H9 (cell line): ENCODE measurements at regions not wholly inside any gene's neighbourhood (a gene's known extent, or its start where the extent isn't known, plus 50 kb on each side); places are given as distances from the start of the nearest gene placed in this dataset.

Experiments used
- DNase-seq: peaks from one replicate; pipeline ENCODE4 v3.0.0-alpha.2; 2017
- H2AFZ ChIP-seq: one replicate; pipeline ENCODE4 v1.6.1; 2013; ENCODE audit warnings: mild to moderate bottlenecking, low read length, control low read depth, moderate library complexity
- H2AK5ac ChIP-seq: 2 replicates; pipeline ENCODE4 v1.6.1; 2013; ENCODE audit warnings: low read length, control low read depth, mixed read lengths; ENCODE audit not compliant: insufficient read length
- H2BK120ac ChIP-seq: one replicate; pipeline ENCODE4 v1.6.1; 2013; ENCODE audit warnings: low read depth, mild to moderate bottlenecking, low read length, control low read depth, inconsistent platforms; ENCODE audit not compliant: poor library complexity, severe bottlenecking
- H2BK12ac ChIP-seq: 2 replicates; pipeline ENCODE4 v1.6.1; 2013; ENCODE audit warnings: low read length, control low read depth, mixed read lengths, low read depth; ENCODE audit not compliant: insufficient read length
- H2BK15ac ChIP-seq: 2 replicates; pipeline ENCODE4 v1.6.1; 2013; ENCODE audit warnings: low read depth, low read length, control low read depth
- H2BK20ac ChIP-seq: one replicate; pipeline ENCODE4 v1.6.1; 2013; ENCODE audit warnings: low read depth, mild to moderate bottlenecking, low read length, control low read depth, inconsistent platforms; ENCODE audit not compliant: poor library complexity, severe bottlenecking
- H2BK5ac ChIP-seq: 2 replicates; pipeline ENCODE4 v1.6.1; 2013; ENCODE audit warnings: low read length, control low read depth, mixed read lengths; ENCODE audit not compliant: insufficient read length
- H3K14ac ChIP-seq: 2 replicates; pipeline ENCODE4 v1.6.1; 2013; ENCODE audit warnings: low read length, control low read depth; ENCODE audit not compliant: insufficient read depth
- H3K18ac ChIP-seq: 2 replicates; pipeline ENCODE4 v1.6.1; 2013; ENCODE audit warnings: low read depth, mild to moderate bottlenecking, mixed read lengths, low read length, control low read depth; ENCODE audit not compliant: insufficient read length
- H3K23ac ChIP-seq: 2 replicates; pipeline ENCODE4 v1.6.1; 2013; ENCODE audit warnings: low read length, control low read depth, mixed read lengths, low read depth; ENCODE audit not compliant: insufficient read length
- H3K23me2 ChIP-seq: 2 replicates; pipeline ENCODE4 v1.6.1; 2013; ENCODE audit warnings: low read depth, mild to moderate bottlenecking, mixed read lengths, low read length, control low read depth; ENCODE audit not compliant: insufficient read length, poor library complexity, severe bottlenecking
- H3K27ac ChIP-seq: 2 replicates; pipeline ENCODE4 v1.5.1; 2013; ENCODE audit warnings: low read length, control low read depth, mixed read lengths, low read depth; ENCODE audit not compliant: insufficient read length
- H3K27me3 ChIP-seq: 2 replicates; pipeline ENCODE4 v1.6.1; 2013; ENCODE audit warnings: low read length, control low read depth, inconsistent platforms; ENCODE audit not compliant: insufficient read depth
- H3K4ac ChIP-seq: 2 replicates; pipeline ENCODE4 v1.6.1; 2013; ENCODE audit warnings: low read depth, mild to moderate bottlenecking, control low read depth, inconsistent platforms, low read length, moderate library complexity
- H3K4me1 ChIP-seq: 2 replicates; pipeline ENCODE4 v1.6.1; 2013; ENCODE audit warnings: low read length, control low read depth, inconsistent platforms; ENCODE audit not compliant: insufficient read depth
- H3K4me2 ChIP-seq: 2 replicates; pipeline ENCODE4 v1.6.1; 2013; ENCODE audit warnings: low read length, control low read depth, mixed read lengths; ENCODE audit not compliant: insufficient read length, insufficient read depth
- H3K56ac ChIP-seq: 2 replicates; pipeline ENCODE4 v1.6.1; 2013; ENCODE audit warnings: low read depth, mild to moderate bottlenecking, mixed read lengths, low read length, control low read depth; ENCODE audit not compliant: insufficient read length
- H3K79me1 ChIP-seq: 2 replicates; pipeline ENCODE4 v1.6.1; 2013; ENCODE audit warnings: low read depth, mild to moderate bottlenecking, moderate library complexity, low read length, control low read depth, inconsistent platforms; ENCODE audit not compliant: insufficient read depth, poor library complexity, severe bottlenecking
- H3K79me2 ChIP-seq: 2 replicates; pipeline ENCODE4 v1.6.1; 2013; ENCODE audit warnings: low read length, control low read depth, inconsistent platforms; ENCODE audit not compliant: insufficient read depth
- H3K9ac ChIP-seq: 2 replicates; pipeline ENCODE4 v1.6.1; 2013; ENCODE audit warnings: low read length, control low read depth, mixed read lengths; ENCODE audit not compliant: insufficient read length; ENCODE audit errors: extremely low read depth
- H3K9me3 ChIP-seq: one replicate; pipeline ENCODE4 v1.6.1; 2013; ENCODE audit warnings: low read depth, low read length, inconsistent platforms; ENCODE audit not compliant: control insufficient read depth
- H3T11ph ChIP-seq: one replicate; pipeline ENCODE4 v1.6.1; 2013; ENCODE audit warnings: mild to moderate bottlenecking, low read length, control low read depth, inconsistent platforms
- H4K20me1 ChIP-seq: one replicate; pipeline ENCODE4 v1.6.1; 2013; ENCODE audit not compliant: control insufficient read depth, insufficient read length, insufficient read depth
- H4K5ac ChIP-seq: 2 replicates; pipeline ENCODE4 v1.6.1; 2013; ENCODE audit warnings: low read depth, mild to moderate bottlenecking, mixed read lengths, low read length, control low read depth; ENCODE audit not compliant: insufficient read length
- H4K8ac ChIP-seq: replicated peaks from 2 replicates; pipeline ENCODE4 v1.6.1; 2013; ENCODE audit warnings: low read length, control low read depth, mixed read lengths, low read depth; ENCODE audit not compliant: insufficient read length
- H4K91ac ChIP-seq: 2 replicates; pipeline ENCODE4 v1.6.1; 2013; ENCODE audit warnings: low read depth, mild to moderate bottlenecking, moderate library complexity, mixed read lengths, low read length, control low read depth; ENCODE audit not compliant: insufficient read length
- H3K27ac Mint-ChIP-seq, 3 experiments: 2 replicates in 2 of 3; 3 replicates in 1 of 3; pipeline ENCODE4 v1.8.0; 2020 to 2021; ENCODE audit warnings: mixed read lengths in 3 of 3, mild to moderate bottlenecking in 1 of 3, moderate library complexity in 1 of 3
- H3K27me3 Mint-ChIP-seq: 2 replicates; pipeline ENCODE4 v1.8.0; 2021; ENCODE audit warnings: low read depth, mild to moderate bottlenecking, moderate library complexity, mixed read lengths
- H3K36me3 Mint-ChIP-seq, 3 experiments: 2 replicates in 2 of 3; 3 replicates in 1 of 3; pipeline ENCODE4 v1.8.0; 2020 to 2021; ENCODE audit warnings: low read depth in 3 of 3, mixed read lengths in 3 of 3; ENCODE audit not compliant: insufficient read depth in 1 of 3
- H3K4me1 Mint-ChIP-seq, 2 experiments: 2 replicates each; pipeline ENCODE4 v1.8.0; 2020; ENCODE audit warnings: mixed read lengths in 2 of 2
- H3K4me3 Mint-ChIP-seq, 2 experiments: 2 replicates in 1 of 2; 3 replicates in 1 of 2; pipeline ENCODE4 v1.8.0; 2020 to 2021; ENCODE audit warnings: mild to moderate bottlenecking in 2 of 2, mixed read lengths in 2 of 2, moderate library complexity in 1 of 2
- H3K9me3 Mint-ChIP-seq, 2 experiments: 2 replicates in 1 of 2; 3 replicates in 1 of 2; pipeline ENCODE4 v1.8.0; 2020; ENCODE audit warnings: mild to moderate bottlenecking in 2 of 2, mixed read lengths in 2 of 2, moderate library complexity in 1 of 2
- WGBS: extraction: QIAGEN DNeasy Blood & Tissue Kit; methylation state at CpG from one replicate; pipeline ENCODE4 v1.1.7; 2013; ENCODE audit warnings: missing lambda C conversion rate, low lambda C conversion rate, mixed read lengths; ENCODE audit not compliant: insufficient read length; ENCODE audit errors: extremely low coverage; 5-methylcytosine and 5-hydroxymethylcytosine counted together
- TF ChIP-seq, protein P1 (sequence below): fragments of 200-600 bp; sonication (generic); conservative IDR thresholded peaks from 3 replicates; pipeline ENCODE4 v1.8.0; 2021; ENCODE audit warnings: antibody characterized with exemption, mild to moderate bottlenecking

DNA sequence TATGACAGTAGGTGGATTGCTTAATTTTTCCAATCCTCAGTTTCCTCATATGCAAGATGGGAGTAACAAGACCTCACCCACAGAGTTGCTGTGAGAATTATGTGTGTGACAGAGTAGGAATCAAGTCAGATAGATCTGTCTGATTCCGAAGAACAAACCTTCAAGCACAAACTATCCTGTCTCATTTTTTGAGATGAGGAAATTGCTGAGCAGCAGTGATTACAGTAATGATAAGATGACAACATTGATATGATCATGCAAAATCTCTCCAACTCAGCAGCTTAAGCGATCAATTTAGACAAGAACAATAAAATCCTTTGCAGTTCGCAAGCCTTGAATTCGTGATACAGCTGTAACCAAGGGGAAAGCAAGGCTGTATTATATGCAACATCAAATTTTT lies 474.1 kb downstream of the OMA1 start:
- Histone ChIP-seq H3K79me1 (no peaks in the 10 kb centered on the region), H3K23me2 (no peaks in the 10 kb centered on the region), H3K14ac (no peak overlapping the region), H3K79me2 (no peaks in the 10 kb centered on the region), H4K20me1 (no peaks in the 10 kb centered on the region), H2BK15ac (no peak overlapping the region), H3K4me1 (no peaks in the 10 kb centered on the region), H3K27me3 (no peaks in the 10 kb centered on the region), H2AFZ (no peak overlapping the region), H2BK5ac (no peak overlapping the region), H3K4ac (no peak overlapping the region), H2AK5ac (no peak overlapping the region), H3K56ac (no peak overlapping the region), H2BK12ac (no peak overlapping the region), H4K91ac (no peak overlapping the region), H3K18ac (no peak overlapping the region), H2BK20ac (no peak overlapping the region), H3K23ac (no peak overlapping the region), H3K9me3 (no peaks in the 10 kb centered on the region), H4K5ac (no peak overlapping the region), H2BK120ac (no peak overlapping the region), H3K9ac (no peak overlapping the region), H4K8ac (no peak overlapping the region), H3T11ph (no peak overlapping the region), H3K4me2 (no peak overlapping the region), H3K27ac (no peak overlapping the region)
- Mint-ChIP-seq H3K27ac (no peak overlapping the region), H3K9me3 (no peaks in the 10 kb centered on the region), H3K4me1 (peaks cover 0 to 3% of the 10 kb centered on the region in 2 experiments; a peak in 1 of 4 replicates), H3K27me3 (no peaks in the 10 kb centered on the region), H3K4me3 (no peak overlapping the region), H3K36me3 (no peaks in the 10 kb centered on the region)
- TF ChIP-seq, protein P1, sequence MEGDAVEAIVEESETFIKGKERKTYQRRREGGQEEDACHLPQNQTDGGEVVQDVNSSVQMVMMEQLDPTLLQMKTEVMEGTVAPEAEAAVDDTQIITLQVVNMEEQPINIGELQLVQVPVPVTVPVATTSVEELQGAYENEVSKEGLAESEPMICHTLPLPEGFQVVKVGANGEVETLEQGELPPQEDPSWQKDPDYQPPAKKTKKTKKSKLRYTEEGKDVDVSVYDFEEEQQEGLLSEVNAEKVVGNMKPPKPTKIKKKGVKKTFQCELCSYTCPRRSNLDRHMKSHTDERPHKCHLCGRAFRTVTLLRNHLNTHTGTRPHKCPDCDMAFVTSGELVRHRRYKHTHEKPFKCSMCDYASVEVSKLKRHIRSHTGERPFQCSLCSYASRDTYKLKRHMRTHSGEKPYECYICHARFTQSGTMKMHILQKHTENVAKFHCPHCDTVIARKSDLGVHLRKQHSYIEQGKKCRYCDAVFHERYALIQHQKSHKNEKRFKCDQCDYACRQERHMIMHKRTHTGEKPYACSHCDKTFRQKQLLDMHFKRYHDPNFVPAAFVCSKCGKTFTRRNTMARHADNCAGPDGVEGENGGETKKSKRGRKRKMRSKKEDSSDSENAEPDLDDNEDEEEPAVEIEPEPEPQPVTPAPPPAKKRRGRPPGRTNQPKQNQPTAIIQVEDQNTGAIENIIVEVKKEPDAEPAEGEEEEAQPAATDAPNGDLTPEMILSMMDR: no peak
- no CpG with 5 or more reads among the region's 4 CpGs for WGBS
- DNase-seq: no peak
